Naive B cell (primary cell): ENCODE measurements at regions not wholly inside any gene's neighbourhood (a gene's known extent, or its start where the extent isn't known, plus 50 kb on each side); places are given as distances from the start of the nearest gene placed in this dataset.

Experiments
- ATAC-seq, 2 donors: fragments of 150-1000 bp; cut with Tn5 transposase; 2 replicates each; pipeline ENCODE4 v1.10.0; 2021; ENCODE audit warnings: low read depth in 2 of 2, mild to moderate bottlenecking in 2 of 2, moderate library complexity in 2 of 2
- DNase-seq: peaks from one replicate; pipeline ENCODE4 v3.0.0; 2022
- H3K27ac Mint-ChIP-seq, 6 donors: one replicate each; pipeline ENCODE4 v1.8.0; 2020 to 2022; ENCODE audit warnings: mild to moderate bottlenecking in 6 of 6, mixed read lengths in 6 of 6, moderate library complexity in 5 of 6, inconsistent platforms in 2 of 6
- H3K27me3 Mint-ChIP-seq, 3 donors: one replicate each; pipeline ENCODE4 v1.8.0; 2021 to 2022; ENCODE audit warnings: mixed read lengths in 3 of 3, mild to moderate bottlenecking in 1 of 3
- H3K36me3 Mint-ChIP-seq, 2 donors: one replicate each; pipeline ENCODE4 v1.8.0; 2020 to 2022; ENCODE audit warnings: mixed read lengths in 2 of 2, inconsistent platforms in 1 of 2, mild to moderate bottlenecking in 1 of 2
- H3K4me1 Mint-ChIP-seq, 3 donors: one replicate each; pipeline ENCODE4 v1.8.0; 2020 to 2022; ENCODE audit warnings: mixed read lengths in 3 of 3, inconsistent platforms in 1 of 3, mild to moderate bottlenecking in 1 of 3, moderate library complexity in 1 of 3
- H3K4me3 Mint-ChIP-seq, 8 donors: one replicate each; pipeline ENCODE4 v1.8.0; 2020 to 2022; ENCODE audit warnings: mild to moderate bottlenecking in 8 of 8, mixed read lengths in 8 of 8, moderate library complexity in 8 of 8, inconsistent platforms in 2 of 8
- H3K9me3 Mint-ChIP-seq, 7 donors: one replicate each; pipeline ENCODE4 v1.8.0; 2020 to 2022; ENCODE audit warnings: mixed read lengths in 7 of 7, mild to moderate bottlenecking in 5 of 7, inconsistent platforms in 2 of 7, moderate library complexity in 1 of 7

GRCh38 chr10:88159127-88159829, 295.9 kb downstream of the PTEN start:
- Mint-ChIP-seq H3K4me1 (peaks cover 14 to 19% (median 15%) of the 10 kb centered on the region in 3 donors), H3K4me3 (no peak overlapping the region), H3K27me3 (no peaks in the 10 kb centered on the region), H3K9me3 (no peaks in the 10 kb centered on the region), H3K27ac (peak overlapping the region in 2 of 6 donors; percentile 0 to 48), H3K36me3 (no peaks in the 10 kb centered on the region)
- DNase-seq (no peak), ATAC-seq (no peak)

GRCh38 chr10:88161070-88161469, 297.6 kb downstream of the PTEN start:
- DNase-seq (no peak), ATAC-seq (no peak)
- Mint-ChIP-seq H3K27me3 (no peaks in the 10 kb centered on the region), H3K36me3 (no peaks in the 10 kb centered on the region), H3K4me1 (peaks cover 10 to 19% (median 14%) of the 10 kb centered on the region in 3 donors), H3K9me3 (no peaks in the 10 kb centered on the region), H3K27ac (no peak overlapping the region), H3K4me3 (no peak overlapping the region)

DNA sequence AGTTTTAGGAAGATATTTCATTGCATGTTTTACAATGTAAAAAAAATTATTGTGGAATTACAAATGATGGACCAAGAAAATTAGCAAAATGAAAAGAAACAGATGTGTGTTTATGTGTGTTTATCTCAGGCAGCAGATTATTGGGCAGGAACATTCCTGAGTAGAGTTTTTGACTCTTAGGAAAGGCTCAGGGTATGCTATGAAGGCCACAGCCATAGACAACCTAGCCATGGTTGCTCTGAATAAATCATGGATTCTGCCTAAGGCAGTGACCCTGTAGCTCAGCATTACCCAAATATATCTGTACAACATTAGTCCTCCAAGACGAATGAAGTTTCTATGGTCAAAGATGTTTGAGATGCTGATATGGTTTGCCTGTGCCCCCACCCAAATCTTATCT, 298.3 kb downstream of the PTEN start:
- DNase-seq (no peak), ATAC-seq (no peak)
- Mint-ChIP-seq H3K36me3 (no peaks in the 10 kb centered on the region), H3K27me3 (no peaks in the 10 kb centered on the region), H3K4me1 (peaks cover 10 to 19% (median 14%) of the 10 kb centered on the region in 3 donors), H3K4me3 (no peak overlapping the region), H3K9me3 (no peaks in the 10 kb centered on the region), H3K27ac (peak overlapping the region in 1 of 6 donors; percentile 12)

GRCh38 chr10:88162852-88163251, 299.4 kb downstream of the PTEN start:
- no peak for DNase-seq
- no peak overlapping the region for H3K4me3 Mint-ChIP-seq
- H3K27ac Mint-ChIP-seq: peak overlapping the region in 1 of 6 donors; percentile 56
- H3K27me3 Mint-ChIP-seq: no peaks in the 10 kb centered on the region
- no peaks in the 10 kb centered on the region for H3K9me3 Mint-ChIP-seq
- no peaks in the 10 kb centered on the region for H3K36me3 Mint-ChIP-seq
- no peak for ATAC-seq
- peaks cover 10 to 25% (median 18%) of the 10 kb centered on the region in 3 donors for H3K4me1 Mint-ChIP-seq

GRCh38 chr10:88163572-88163971, 300.1 kb downstream of the PTEN start:
- Mint-ChIP-seq H3K36me3 (peaks cover under 1% of the 10 kb centered on the region in 2 donors), H3K27ac (peak overlapping the region in 2 of 6 donors; percentile 35 to 83), H3K4me3 (no peak overlapping the region), H3K9me3 (peaks cover 0 to 3% (median 0%) of the 10 kb centered on the region in 7 donors), H3K27me3 (no peaks in the 10 kb centered on the region), H3K4me1 (peaks cover 10 to 19% (median 18%) of the 10 kb centered on the region in 3 donors)
- DNase-seq (no peak), ATAC-seq (no peak)

GRCh38 chr10:88164471-88164870, 301.0 kb downstream of the PTEN start:
- H3K27ac Mint-ChIP-seq: peak overlapping the region in 1 of 6 donors; percentile 34
- H3K36me3 Mint-ChIP-seq: peaks cover 5 to 9% of the 10 kb centered on the region in 2 donors
- ATAC-seq (no peak), DNase-seq (no peak)
- H3K4me1 Mint-ChIP-seq: peaks cover 10 to 19% (median 18%) of the 10 kb centered on the region in 3 donors
- no peaks in the 10 kb centered on the region for H3K27me3 Mint-ChIP-seq
- no peak overlapping the region for H3K4me3 Mint-ChIP-seq
- peaks cover 0 to 9% (median 5%) of the 10 kb centered on the region in 7 donors for H3K9me3 Mint-ChIP-seq

- no peaks in the 10 kb centered on the region for H3K27me3 Mint-ChIP-seq
- H3K36me3 Mint-ChIP-seq: peaks cover 5 to 9% of the 10 kb centered on the region in 2 donors
- ATAC-seq (no peak), DNase-seq (no peak)
- peaks cover 14 to 19% (median 18%) of the 10 kb centered on the region in 3 donors for H3K4me1 Mint-ChIP-seq
- no peak overlapping the region for H3K4me3 Mint-ChIP-seq
- no peak overlapping the region for H3K27ac Mint-ChIP-seq
- H3K9me3 Mint-ChIP-seq: peaks cover 0 to 9% (median 5%) of the 10 kb centered on the region in 7 donors
These were observed 302.4 kb downstream of the PTEN start for GRCh38 chr10:88165849-88166271.

DNA sequence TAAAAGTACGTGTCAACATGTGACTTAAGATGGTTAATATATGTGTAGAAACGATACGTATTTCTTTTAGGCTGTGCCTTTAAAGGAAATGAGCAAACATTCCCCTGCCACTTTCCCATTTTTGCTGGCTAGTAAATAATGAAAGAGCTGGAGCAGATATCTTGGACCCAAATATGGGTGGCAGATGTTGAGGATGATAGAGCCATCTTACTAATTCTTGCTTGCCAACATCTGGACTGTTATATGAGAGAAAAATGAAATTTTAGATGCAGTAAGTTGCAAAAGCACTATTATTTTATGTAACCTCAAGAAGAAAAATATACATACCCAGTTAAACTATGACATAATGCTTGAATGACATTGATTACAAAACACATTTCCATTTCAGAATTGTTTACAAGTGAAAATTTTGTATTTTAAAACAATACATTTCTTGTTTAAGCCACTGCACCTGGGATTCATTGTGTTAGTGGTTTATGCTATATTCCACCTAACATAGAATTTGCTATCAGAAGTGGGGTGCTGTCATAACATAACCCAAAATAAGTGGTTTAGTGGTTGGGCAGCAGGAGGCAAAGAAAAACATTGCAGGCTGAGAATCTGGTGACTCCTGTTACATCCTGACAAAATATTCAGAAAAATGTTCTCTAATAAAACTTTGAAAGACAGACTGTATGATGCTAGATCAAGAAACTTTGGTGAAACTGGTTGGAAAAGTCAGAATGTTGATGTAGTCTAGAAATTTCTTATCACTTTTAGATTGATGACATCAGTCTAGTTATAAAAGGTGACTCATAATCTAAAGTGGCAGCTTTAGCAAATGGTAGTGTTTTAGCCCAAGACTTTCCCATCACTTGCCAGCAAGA, 305.0 kb downstream of the PTEN start:
- Mint-ChIP-seq H3K36me3 (peaks cover 5 to 9% of the 10 kb centered on the region in 2 donors), H3K27ac (peak overlapping the region in 1 of 6 donors; percentile 66), H3K27me3 (no peaks in the 10 kb centered on the region), H3K4me3 (no peak overlapping the region), H3K4me1 (peaks cover 4 to 18% (median 7%) of the 10 kb centered on the region in 3 donors), H3K9me3 (peaks cover 0 to 9% (median 5%) of the 10 kb centered on the region in 7 donors)
- ATAC-seq: no peak
- DNase-seq: no peak

- no peak for ATAC-seq
- Mint-ChIP-seq H3K4me1 (peaks cover 4 to 18% (median 7%) of the 10 kb centered on the region in 3 donors), H3K36me3 (peaks cover 5 to 9% of the 10 kb centered on the region in 2 donors), H3K9me3 (peaks cover 0 to 10% (median 5%) of the 10 kb centered on the region in 7 donors), H3K27ac (peak overlapping the region in 1 of 6 donors; percentile 66), H3K4me3 (no peak overlapping the region), H3K27me3 (no peaks in the 10 kb centered on the region)
- DNase-seq: no peak
These were observed 305.6 kb downstream of the PTEN start for GRCh38 chr10:88169037-88169319.

GRCh38 chr10:88170628-88171027, 307.2 kb downstream of the PTEN start:
- H3K4me1 Mint-ChIP-seq: peaks cover 4 to 18% (median 7%) of the 10 kb centered on the region in 3 donors
- ATAC-seq: no peak
- peaks cover 4 to 26% (median 6%) of the 10 kb centered on the region in 7 donors for H3K9me3 Mint-ChIP-seq
- peak overlapping the region in 1 of 6 donors; percentile 0 for H3K27ac Mint-ChIP-seq
- H3K27me3 Mint-ChIP-seq: no peaks in the 10 kb centered on the region
- peaks cover 5 to 17% of the 10 kb centered on the region in 2 donors for H3K36me3 Mint-ChIP-seq
- no peak overlapping the region for H3K4me3 Mint-ChIP-seq
- DNase-seq: no peak

- H3K4me3 Mint-ChIP-seq: no peak overlapping the region
- no peaks in the 10 kb centered on the region for H3K27me3 Mint-ChIP-seq
- peaks cover 4 to 14% (median 4%) of the 10 kb centered on the region in 3 donors for H3K4me1 Mint-ChIP-seq
- ATAC-seq (no peak), DNase-seq (no peak)
- H3K27ac Mint-ChIP-seq: no peak overlapping the region
- peaks cover 9 to 28% of the 10 kb centered on the region in 2 donors for H3K36me3 Mint-ChIP-seq
- peaks cover 6 to 36% (median 10%) of the 10 kb centered on the region in 7 donors for H3K9me3 Mint-ChIP-seq
These were observed 308.7 kb downstream of the PTEN start for GRCh38 chr10:88172159-88172558.

- peaks cover 9 to 34% (median 16%) of the 10 kb centered on the region in 7 donors for H3K9me3 Mint-ChIP-seq
- H3K4me3 Mint-ChIP-seq: no peak overlapping the region
- H3K27ac Mint-ChIP-seq: peak overlapping the region in 1 of 6 donors; percentile 23
- ATAC-seq (no peak), DNase-seq (no peak)
- H3K36me3 Mint-ChIP-seq: peaks cover 9 to 27% of the 10 kb centered on the region in 2 donors
- peaks cover 4 to 11% (median 4%) of the 10 kb centered on the region in 3 donors for H3K4me1 Mint-ChIP-seq
- H3K27me3 Mint-ChIP-seq: no peaks in the 10 kb centered on the region
These were observed 311.0 kb downstream of the PTEN start for GRCh38 chr10:88174391-88174790.

DNA sequence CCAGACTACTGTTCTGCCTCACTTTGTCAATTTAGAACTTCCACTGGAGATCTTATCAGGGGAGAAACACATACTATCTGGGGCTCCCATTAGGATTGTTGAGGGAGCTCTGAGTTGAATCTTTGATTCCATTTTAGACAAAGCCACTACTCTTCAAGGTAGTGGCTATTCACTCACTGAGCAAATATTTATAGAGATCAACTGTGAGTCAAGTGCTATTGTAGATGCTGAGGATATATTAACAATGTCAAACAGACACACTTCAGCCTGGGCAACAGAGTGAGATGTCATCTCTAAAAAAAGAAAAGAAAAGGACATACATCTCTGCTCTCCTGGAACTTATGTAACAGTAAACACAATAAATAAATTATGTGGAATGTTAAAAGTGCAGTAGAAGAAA, 315.3 kb downstream of the PTEN start:
- DNase-seq (no peak), ATAC-seq (no peak)
- H3K4me3 Mint-ChIP-seq: no peak overlapping the region
- H3K36me3 Mint-ChIP-seq: peaks cover 9 to 27% of the 10 kb centered on the region in 2 donors
- no peaks in the 10 kb centered on the region for H3K4me1 Mint-ChIP-seq
- no peaks in the 10 kb centered on the region for H3K27me3 Mint-ChIP-seq
- peaks cover 9 to 34% (median 16%) of the 10 kb centered on the region in 7 donors for H3K9me3 Mint-ChIP-seq
- H3K27ac Mint-ChIP-seq: peak overlapping the region in 1 of 6 donors; percentile 53
